ENCODE measurements at regions not wholly inside any gene's neighbourhood (a gene's known extent, or its start where the extent isn't known, plus 50 kb on each side); places are given as distances from the start of the nearest gene placed in this dataset.

GRCh38 chrX:66912417-66912816 is 273.5 kb upstream of the EDA2R start:
- no peak for TF ChIP-seq CTCF (IDR thresholded peaks at IDR 0.05)
- no peak for TF ChIP-seq POLR2A (IDR thresholded peaks at IDR 0.05)
- TF ChIP-seq POLR2AphosphoS5 (IDR thresholded peaks at IDR 0.05): no peak
